ENCODE measurements at regions not wholly inside any gene's neighbourhood (a gene's known extent, or its start where the extent isn't known, plus 50 kb on each side); places are given as distances from the start of the nearest gene placed in this dataset.

DNA sequence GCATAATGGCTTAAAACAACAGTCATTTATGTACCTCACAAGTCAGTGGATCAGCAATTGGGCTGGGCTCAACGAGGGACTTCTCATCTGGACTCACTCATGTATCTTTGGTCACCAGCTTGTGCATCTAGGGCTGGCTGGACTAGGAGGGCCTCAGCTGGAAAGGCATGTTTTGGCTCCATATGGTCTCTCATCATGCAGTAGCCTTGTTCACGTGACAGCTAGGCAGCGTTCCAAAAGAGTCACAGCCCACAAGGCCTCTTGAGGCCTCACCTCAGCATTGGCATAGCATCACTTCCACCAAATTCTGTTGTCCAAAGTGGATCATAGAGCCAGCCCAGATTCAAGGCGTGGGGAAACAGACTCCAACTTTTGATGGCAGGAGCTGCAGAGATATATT lies 110.1 kb downstream of the MAFB start:
- no peak for DNase-seq
- Histone ChIP-seq H3K9me3 (no peaks in the 10 kb centered on the region), H3K36me3 (no peaks in the 10 kb centered on the region), H3K4me3 (no peak overlapping the region), H3K4me1 (no peaks in the 10 kb centered on the region), H3K27ac (no peak overlapping the region), H3K27me3 (no peaks in the 10 kb centered on the region)
- 69 to 73% methylated on average over 4 of the region's 4 CpGs for WGBS, 2 donors
- intact Hi-C loops (cut with DNase I): no loop called here
- no peak for TF ChIP-seq POLR2AphosphoS5 (IDR thresholded peaks at IDR 0.05)
- no peak for TF ChIP-seq POLR2A (IDR thresholded peaks at IDR 0.05)
- TF ChIP-seq EP300 (IDR thresholded peaks at IDR 0.05): no peak
- TF ChIP-seq CTCF (IDR thresholded peaks at IDR 0.05): no peak

GRCh38 chr20:40575851-40576250 lies 113.2 kb downstream of the MAFB start:
- no peaks in the 10 kb centered on the region for H3K4me1 ChIP-seq
- no peaks in the 10 kb centered on the region for H3K9me3 ChIP-seq
- no peaks in the 10 kb centered on the region for H3K27me3 ChIP-seq
- H3K4me3 ChIP-seq: no peak overlapping the region
- intact Hi-C loops (cut with DNase I): no loop called here
- H3K27ac ChIP-seq: no peak overlapping the region
- 33 to 47% methylated on average over 4 of the region's 4 CpGs for WGBS, 2 donors
- no peak for DNase-seq
- H3K36me3 ChIP-seq: no peaks in the 10 kb centered on the region
- TF ChIP-seq POLR2A (IDR thresholded peaks at IDR 0.05) (no peak), EP300 (IDR thresholded peaks at IDR 0.05) (no peak), POLR2AphosphoS5 (IDR thresholded peaks at IDR 0.05) (no peak), CTCF (IDR thresholded peaks at IDR 0.05) (no peak)

DNA sequence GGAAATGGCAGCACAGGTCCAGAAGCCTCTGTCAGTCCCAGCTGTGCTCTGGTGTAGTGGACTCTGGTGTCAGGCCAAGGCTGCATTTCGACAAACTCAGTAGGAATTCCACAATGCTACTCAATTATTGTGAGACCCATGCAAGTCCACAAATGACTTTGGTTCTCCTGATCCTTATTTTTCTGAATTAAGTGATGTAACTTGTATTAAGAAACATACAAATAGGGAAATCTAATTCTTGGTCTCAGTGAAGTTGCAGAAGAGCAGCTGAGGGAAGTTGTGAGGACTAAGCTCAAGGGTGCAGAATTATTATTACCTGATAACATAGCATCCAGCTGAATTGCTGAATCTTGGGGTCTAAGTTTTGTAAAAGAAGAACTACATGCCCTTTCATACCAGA lies 116.8 kb downstream of the MAFB start:
- Histone ChIP-seq H3K4me1 (no peaks in the 10 kb centered on the region), H3K9me3 (no peaks in the 10 kb centered on the region), H3K27ac (no peak overlapping the region), H3K27me3 (no peaks in the 10 kb centered on the region), H3K4me3 (no peak overlapping the region), H3K36me3 (no peaks in the 10 kb centered on the region)
- WGBS, 2 donors: 83 to 86% methylated on average over 1 of the region's 1 CpG
- no peak for DNase-seq
- no peak for TF ChIP-seq EP300 (IDR thresholded peaks at IDR 0.05)
- no peak for TF ChIP-seq POLR2AphosphoS5 (IDR thresholded peaks at IDR 0.05)
- no peak for TF ChIP-seq POLR2A (IDR thresholded peaks at IDR 0.05)
- TF ChIP-seq CTCF (IDR thresholded peaks at IDR 0.05): no peak
- intact Hi-C loops (cut with DNase I): no loop called here

DNA sequence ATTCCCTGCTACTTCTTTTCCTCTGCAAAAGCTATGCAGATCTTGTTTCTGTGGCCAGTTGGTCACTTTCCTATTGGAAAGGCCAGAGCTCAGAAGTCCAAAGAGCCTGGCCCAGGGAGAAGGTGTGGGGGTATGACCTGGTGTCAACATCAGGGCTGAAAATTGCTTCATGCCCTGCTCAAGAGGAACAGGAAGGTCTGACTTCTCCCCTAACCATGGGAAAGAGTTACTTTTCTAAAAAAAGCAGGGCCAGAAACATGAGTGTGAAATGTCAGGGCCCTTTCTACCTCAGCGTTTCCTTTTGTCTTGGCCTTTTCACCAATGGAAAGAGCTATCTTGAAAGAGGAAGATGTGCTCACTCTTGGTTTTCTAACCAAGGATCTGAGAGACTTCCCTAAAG lies 117.4 kb downstream of the MAFB start:
- no peak for DNase-seq
- Histone ChIP-seq H3K4me1 (no peaks in the 10 kb centered on the region), H3K4me3 (no peak overlapping the region), H3K9me3 (no peaks in the 10 kb centered on the region), H3K27ac (no peak overlapping the region), H3K36me3 (no peaks in the 10 kb centered on the region), H3K27me3 (no peaks in the 10 kb centered on the region)
- 63 to 89% methylated on average over 1 of the region's 1 CpG for WGBS, 2 donors
- intact Hi-C loops (cut with DNase I): no loop called here
- TF ChIP-seq POLR2A (IDR thresholded peaks at IDR 0.05): no peak
- no peak for TF ChIP-seq CTCF (IDR thresholded peaks at IDR 0.05)
- TF ChIP-seq POLR2AphosphoS5 (IDR thresholded peaks at IDR 0.05): no peak
- no peak for TF ChIP-seq EP300 (IDR thresholded peaks at IDR 0.05)

GRCh38 chr20:40568200-40568599 lies 120.8 kb downstream of the MAFB start:
- 81 to 88% methylated on average over 3 of the region's 3 CpGs for WGBS, 2 donors
- Histone ChIP-seq H3K27ac (no peak overlapping the region), H3K4me1 (peaks cover 0 to 26% (median 24%) of the 10 kb centered on the region in 4 donors), H3K9me3 (no peaks in the 10 kb centered on the region), H3K27me3 (no peaks in the 10 kb centered on the region), H3K36me3 (no peaks in the 10 kb centered on the region), H3K4me3 (no peak overlapping the region)
- no peak for DNase-seq
- intact Hi-C loops (cut with DNase I): no loop called here
- TF ChIP-seq EP300 (IDR thresholded peaks at IDR 0.05) (no peak), CTCF (IDR thresholded peaks at IDR 0.05) (no peak), POLR2A (IDR thresholded peaks at IDR 0.05) (no peak), POLR2AphosphoS5 (IDR thresholded peaks at IDR 0.05) (no peak)

Data from sigmoid colon (tissue), 6 donors.